ENCODE measurements at regions not wholly inside any gene's neighbourhood (a gene's known extent, or its start where the extent isn't known, plus 50 kb on each side); places are given as distances from the start of the nearest gene placed in this dataset.

DNA sequence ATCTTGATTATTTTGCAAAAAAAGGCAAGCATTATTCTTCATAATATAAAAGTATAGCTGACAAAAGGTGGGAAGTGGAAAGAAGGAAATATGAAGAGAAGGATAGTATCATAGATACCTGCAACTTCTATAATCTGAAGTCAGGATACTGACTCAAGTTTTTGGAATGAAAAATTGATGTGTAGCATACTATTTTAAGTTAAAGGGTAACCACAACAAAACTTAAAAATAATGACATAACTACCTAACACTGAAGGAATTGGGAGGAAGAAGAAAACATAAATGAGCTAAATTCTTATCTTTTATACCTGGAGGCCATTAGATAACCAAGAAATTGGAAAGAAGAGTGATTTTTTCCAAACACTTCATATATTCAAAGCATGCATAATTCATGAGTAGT is 51.8 kb upstream of the TLE1 start:
- TF ChIP-seq, protein P1, sequence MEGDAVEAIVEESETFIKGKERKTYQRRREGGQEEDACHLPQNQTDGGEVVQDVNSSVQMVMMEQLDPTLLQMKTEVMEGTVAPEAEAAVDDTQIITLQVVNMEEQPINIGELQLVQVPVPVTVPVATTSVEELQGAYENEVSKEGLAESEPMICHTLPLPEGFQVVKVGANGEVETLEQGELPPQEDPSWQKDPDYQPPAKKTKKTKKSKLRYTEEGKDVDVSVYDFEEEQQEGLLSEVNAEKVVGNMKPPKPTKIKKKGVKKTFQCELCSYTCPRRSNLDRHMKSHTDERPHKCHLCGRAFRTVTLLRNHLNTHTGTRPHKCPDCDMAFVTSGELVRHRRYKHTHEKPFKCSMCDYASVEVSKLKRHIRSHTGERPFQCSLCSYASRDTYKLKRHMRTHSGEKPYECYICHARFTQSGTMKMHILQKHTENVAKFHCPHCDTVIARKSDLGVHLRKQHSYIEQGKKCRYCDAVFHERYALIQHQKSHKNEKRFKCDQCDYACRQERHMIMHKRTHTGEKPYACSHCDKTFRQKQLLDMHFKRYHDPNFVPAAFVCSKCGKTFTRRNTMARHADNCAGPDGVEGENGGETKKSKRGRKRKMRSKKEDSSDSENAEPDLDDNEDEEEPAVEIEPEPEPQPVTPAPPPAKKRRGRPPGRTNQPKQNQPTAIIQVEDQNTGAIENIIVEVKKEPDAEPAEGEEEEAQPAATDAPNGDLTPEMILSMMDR (IDR thresholded peaks at IDR 0.05; ENCODE audit: low read depth, low read length), result no peak
- DNase-seq (ENCODE audit: extremely low read depth, low read depth), result no peak

GRCh38 chr9:81748091-81748490 is 58.7 kb upstream of the TLE1 start:
- TF ChIP-seq, protein P1 (IDR thresholded peaks at IDR 0.05; ENCODE audit: low read depth, low read length), result no peak
- DNase-seq (ENCODE audit: extremely low read depth, low read depth), result no peak

- TF ChIP-seq, protein P1 (IDR thresholded peaks at IDR 0.05; ENCODE audit: low read depth, low read length), result no peak
These were observed 64.1 kb upstream of the TLE1 start for GRCh38 chr9:81753436-81753835.

DNA sequence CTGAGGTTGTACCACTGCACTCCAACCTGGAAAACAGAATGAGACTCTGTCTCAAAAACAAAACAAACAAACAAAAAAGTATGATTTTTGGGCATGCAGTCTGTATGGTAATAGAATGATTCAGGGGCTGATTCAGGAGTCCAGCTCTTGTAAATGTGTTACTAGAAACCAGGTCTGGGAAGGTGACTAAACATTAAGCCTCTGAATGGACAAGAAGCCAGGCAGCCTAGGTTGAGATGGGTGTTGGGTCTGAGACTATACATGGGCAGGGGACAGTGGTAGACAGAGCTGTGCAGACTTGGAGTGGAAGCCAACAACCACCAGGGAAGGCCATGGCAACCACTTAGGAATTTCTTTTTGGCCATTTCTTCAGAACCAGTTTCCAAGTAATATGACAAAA is 64.9 kb upstream of the TLE1 start:
- no peak for DNase-seq (ENCODE audit: extremely low read depth, low read depth)
- TF ChIP-seq, protein P1 (IDR thresholded peaks at IDR 0.05; ENCODE audit: low read depth, low read length), result no peak

More at GRCh38 chr9:81753436-81753835, 64.1 kb upstream of the TLE1 start:
- no peak for DNase-seq (ENCODE audit: extremely low read depth, low read depth)

GRCh38 chr9:81755721-81756120 is 66.4 kb upstream of the TLE1 start:
- DNase-seq (ENCODE audit: extremely low read depth, low read depth), result no peak
- TF ChIP-seq, protein P1 (IDR thresholded peaks at IDR 0.05; ENCODE audit: low read depth, low read length), result no peak

DNA sequence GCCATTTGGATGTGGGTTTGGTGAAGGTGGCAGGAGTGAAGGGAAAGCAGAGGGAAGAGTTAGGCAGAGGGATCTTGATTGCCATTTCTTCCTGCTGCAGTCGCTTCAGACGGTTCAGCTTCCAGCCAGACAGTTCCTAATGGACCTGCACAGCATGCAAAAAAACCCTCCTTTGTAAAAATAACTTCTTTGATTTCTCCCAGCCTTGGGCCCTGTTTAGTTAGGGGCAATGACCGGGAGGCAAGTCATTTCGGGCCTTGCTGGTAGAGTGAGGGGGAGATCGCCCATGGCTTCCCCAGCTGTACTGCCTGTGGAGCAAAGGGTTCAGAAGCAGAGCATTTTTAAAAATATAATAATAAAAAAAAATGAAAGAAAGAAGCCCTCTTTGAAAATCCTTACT is 67.2 kb upstream of the TLE1 start:
- TF ChIP-seq, protein P1 (IDR thresholded peaks at IDR 0.05; ENCODE audit: low read depth, low read length), result no peak
- DNase-seq (ENCODE audit: extremely low read depth, low read depth), result no peak

DNA sequence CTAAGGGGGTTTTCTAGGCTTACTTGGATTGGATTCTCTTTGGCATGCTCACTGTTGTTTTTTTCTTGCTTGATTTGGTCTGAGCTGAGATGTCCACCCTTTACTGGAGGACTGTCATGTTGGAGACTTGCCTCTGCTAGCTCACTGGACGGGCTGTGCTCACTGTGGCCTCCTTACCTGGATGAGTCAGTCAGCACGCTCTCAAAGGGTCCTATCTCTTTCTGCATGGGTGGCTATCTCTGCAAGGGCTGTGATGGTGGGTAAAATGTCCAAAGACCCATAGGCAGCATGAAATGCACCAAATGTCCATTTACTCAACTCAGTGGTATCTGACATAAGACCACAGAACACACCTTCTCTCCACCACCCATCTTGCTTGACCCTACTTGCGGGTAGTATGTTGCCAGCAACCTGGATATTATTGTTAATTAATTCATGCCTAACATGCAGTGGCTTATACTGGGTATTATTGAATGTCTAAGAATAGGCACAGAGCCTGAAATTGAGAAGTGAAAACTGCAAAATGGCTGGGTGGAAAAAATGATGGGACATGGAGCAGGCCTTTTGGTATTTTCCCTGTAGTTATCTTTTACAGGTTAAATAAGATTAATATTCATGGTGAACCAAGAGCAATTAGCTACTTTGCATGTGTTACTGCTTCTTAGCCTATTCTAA is 68.9 kb upstream of the TLE1 start:
- TF ChIP-seq, protein P1 (IDR thresholded peaks at IDR 0.05; ENCODE audit: low read depth, low read length), result no peak
- DNase-seq (ENCODE audit: extremely low read depth, low read depth), result no peak

Data from AG09319 (cell line).